ENCODE measurements at regions not wholly inside any gene's neighbourhood (a gene's known extent, or its start where the extent isn't known, plus 50 kb on each side); places are given as distances from the start of the nearest gene placed in this dataset.

DNA sequence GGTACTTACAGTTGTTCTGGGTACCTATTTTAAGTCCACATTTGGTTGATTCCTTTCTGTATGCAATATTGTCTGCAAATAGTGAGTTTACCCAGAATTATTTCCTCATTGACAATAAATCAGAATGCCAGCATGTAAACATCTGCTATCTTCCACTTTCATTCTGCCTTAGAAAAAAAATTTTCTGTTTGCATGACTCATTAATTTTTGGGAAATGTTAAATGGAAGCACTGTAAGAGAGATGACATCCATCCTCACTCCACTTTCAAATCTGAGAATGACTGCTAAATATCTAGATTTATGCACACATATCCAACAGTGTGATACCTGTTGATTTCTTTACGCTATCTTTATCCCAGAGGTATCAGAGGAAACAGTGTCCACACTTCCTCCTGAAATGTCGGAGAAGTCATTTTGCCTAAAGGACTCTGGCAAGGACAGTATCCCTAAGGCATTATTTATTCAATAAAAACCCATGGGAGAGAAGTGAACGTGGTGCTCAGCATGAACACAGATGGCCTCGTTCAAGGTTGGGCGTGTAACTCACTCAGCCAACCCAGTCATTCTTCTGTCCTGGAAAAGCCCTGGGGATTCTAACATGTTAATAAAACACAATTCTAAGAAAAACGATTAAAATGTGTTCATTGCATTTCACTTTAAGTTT, 780.9 kb downstream of the QKI start:
- no peak for DNase-seq

DNA sequence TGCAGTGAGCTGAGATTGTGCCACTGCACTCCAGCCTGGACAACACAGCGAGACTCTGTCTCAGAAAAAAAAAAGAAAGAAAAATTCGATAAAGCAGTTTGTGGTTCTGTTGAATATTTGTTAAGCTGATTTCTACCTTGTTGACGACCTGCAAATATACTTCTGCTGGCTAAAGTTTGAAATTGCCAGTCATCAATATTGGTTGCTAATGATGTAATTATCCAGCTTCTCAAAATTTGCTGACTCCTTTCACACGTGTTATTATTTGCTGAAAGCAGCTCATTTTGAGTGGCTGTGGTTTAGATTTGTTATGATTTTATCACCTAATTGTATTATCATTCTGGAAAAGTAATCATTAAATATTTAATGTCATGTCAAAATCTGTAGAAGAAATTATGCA, 774.3 kb downstream of the QKI start:
- DNase-seq, result no peak

DNA sequence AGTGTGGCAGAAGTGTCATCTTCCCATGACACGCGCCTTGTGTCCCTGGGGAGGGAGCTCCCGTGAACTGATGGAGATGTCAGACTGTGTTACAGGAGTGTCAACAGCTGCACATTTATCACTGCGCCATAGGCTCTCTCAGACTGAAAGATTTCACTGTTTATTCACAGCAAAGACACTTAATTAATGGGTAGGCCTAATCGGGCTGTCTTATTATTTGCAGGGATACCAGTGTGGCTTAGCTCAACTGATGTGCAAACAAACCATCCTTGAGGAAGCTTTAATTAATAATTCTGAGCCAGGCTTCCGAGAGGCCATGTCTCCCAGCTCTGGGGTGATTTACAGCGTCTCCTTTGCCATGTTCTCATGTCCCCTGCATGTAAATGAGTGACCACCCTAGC, 771.0 kb downstream of the QKI start:
- DNase-seq, result no peak

DNA sequence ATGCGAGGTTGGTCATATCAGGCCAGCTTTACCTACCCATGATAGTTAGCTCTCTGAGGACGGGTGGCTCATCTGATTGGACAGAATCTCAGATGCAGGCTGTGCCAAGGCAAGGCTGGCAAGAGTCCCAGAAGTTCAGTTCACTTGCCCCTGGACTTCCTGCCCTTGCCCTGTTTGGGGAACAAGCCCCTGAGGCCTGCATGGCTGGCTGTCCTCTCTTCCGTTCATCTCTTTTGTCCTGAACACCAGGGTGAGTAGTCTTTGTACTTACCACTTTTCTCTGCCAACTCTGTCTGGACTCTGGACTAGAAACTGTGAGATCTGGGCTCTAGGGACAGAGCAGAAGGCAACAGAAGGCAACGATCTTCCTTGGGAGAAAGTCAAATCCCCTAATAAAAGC, 769.9 kb downstream of the QKI start:
- no peak for DNase-seq

DNA sequence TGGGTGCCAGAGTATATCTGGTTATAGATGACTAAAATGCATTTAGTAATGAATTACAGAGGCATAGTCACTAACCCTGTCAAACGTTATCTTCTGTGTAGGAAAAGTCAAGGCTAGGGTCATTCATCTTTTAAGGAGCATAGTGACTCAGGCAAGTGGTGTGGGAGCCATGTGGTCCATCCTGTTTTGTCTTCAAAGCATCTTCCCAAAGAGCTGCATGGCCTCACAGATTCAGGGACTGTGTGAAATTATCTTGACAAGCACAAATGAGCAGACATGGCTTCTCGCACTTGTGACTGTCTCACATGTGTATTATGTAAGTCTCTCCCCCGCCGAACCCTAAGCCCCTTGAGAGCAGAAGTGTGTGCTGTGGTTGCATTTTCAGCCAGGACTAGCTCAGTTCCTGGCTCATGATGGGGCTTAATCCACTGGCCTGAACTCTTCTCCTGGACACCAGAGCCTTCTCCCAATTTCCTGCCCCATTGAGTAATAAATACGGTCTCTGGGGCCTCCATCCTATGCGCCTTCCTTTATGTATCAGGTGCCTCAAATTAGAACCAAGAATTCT, 769.1 kb downstream of the QKI start:
- DNase-seq, result no peak

DNA sequence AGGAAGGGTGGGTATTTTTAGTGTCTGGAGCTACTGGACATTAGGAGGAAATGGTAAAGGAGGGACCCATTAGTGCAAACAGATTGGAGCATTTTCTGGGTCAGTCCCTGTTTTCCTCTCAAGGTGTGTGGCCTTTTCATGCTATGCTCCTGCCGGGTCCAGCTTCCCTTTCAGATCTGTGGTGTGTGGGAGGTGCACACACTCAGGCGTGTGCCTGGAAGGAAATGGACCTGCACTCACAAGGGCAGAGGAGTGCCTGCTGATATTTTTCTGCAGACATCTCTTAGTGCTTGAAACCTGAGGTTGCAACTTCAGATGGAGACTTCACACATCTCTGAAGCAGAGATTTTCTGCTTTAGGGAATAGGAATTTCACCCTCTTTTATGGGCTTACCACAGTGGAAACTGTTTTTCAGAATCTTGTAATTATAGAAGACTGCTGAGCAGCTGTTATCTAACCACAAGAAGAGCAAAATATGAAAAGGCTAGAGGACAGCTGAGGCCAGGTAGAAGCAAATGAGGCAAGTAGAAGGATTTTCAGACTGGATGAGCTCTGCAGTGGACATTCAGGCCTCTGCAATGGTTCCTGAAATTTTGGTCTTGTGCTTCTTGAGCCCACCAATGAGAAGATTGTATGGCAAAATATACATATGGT, 764.3 kb downstream of the QKI start:
- no peak for DNase-seq

DNA sequence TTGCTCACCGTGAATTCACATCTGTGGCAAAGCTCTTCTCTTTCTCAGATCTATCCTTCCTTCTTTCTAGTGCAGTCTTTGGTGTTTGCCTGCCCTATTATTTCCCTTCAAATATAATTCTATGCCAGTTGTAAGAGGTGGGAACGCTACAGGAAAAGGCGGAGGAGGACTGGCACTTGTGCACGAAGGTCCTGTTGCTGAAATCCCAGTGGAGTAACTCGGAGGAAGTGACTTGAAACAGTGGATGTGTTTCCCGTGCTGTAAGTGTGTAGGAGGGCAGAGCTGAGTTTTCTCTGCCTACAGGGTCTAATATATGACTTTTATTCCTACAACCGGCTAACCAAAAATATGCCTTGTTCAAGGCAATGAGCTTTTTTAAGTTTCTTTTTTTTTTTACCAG, 754.8 kb downstream of the QKI start:
- DNase-seq, result no peak

DNA sequence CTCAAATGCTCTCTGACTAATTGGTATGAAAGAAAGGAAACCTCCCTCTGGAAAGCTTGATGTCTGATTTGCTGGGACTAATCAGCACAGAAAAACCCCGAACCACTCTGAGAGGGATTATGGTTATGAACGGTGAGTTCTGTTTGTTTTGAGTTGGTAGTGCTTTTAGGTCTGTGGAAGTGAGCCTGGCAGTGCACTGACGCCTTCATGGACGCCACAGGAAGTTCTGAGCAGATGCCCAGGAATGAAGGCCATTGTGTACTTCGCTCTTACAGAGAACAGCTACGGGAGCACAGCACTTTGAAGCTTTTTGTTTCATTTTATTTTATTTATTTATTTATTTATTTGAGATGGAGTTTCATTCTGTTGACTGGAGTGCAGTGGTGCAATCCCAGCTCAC, 754.1 kb downstream of the QKI start:
- no peak for DNase-seq

DNA sequence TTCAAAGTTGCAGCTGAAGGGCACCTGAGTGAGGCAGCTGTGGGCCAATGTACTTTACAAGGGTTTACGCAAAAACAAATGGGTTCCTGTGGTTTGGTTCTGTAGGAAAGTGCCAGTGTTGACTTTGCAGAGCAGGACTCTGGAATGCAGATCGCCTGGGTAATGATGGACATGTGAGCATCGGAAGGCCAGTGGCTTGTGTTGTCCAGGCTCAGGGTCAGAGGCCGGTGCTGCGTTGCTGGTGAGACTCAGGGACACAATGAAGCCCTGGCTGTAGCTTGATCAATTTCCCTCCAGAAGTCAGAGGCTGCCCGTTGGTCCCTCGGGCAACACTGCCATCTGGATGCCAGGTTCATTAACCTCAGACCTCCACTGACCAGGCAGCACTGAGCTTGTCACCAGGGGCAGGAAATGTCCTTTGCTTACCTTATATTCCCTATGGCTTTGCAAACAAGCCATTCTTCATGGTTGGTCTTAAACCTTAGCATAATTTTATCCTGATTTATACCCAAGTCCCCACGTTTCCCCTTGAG, 753.4 kb downstream of the QKI start:
- no peak for DNase-seq

DNA sequence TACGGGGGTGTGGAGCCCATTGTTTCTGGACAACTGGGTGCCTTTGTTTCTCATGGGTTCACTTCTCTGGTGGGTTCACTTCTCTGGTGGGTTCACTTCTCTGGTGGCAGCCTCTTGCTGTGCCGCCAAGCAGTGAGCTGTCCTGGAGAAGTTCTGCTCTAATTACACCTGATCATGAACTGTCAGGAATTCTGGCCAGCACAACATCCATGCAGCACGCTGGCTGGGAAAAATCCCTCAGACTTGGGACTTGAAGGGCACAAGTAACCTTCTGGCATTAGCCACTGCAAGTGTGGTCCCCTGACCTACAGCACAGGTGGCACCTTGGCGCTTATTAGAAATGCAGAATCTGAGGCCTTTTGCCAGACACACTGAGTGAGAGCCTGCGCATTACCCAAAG, 752.5 kb downstream of the QKI start:
- DNase-seq, result no peak

DNA sequence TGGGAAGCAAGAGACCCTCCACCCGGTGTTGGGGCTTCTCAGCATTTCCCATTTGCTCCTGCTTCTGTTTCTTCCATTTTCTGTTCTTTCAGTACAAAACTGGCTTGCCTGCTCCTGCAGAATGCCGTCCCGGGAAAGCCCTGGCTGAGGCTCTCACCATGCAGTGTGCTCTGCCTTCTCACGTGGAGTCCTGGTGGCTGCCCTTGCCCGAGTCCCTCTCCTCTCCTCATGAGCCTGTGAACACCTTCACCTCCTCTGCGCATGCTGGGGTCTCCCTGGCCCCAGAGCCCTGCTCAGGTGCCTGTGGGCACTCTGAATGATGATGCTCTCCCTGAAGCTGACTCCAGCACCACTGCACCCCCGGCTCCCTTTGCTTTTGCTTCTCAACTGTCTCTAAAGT, 752.0 kb downstream of the QKI start:
- DNase-seq, result no peak

DNA sequence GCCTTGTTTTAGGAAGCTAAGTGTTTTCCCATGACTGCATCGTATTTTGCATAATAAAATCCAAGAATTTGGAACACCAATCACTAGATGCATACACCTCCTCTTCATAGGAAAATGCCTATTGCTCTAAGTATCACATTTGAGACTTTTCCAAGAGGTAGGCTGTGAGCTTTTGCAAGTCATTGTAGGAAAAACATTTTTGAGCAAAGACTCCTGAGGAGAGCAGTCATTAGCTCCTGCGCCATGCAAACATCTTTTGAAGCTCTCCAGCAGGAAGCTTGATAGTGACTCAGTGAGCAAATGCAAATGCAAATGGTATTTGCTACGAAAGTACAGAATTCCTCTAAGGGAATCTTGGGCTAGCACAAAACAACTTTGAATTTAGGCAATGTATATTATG, 750.4 kb downstream of the QKI start:
- DNase-seq, result no peak

DNA sequence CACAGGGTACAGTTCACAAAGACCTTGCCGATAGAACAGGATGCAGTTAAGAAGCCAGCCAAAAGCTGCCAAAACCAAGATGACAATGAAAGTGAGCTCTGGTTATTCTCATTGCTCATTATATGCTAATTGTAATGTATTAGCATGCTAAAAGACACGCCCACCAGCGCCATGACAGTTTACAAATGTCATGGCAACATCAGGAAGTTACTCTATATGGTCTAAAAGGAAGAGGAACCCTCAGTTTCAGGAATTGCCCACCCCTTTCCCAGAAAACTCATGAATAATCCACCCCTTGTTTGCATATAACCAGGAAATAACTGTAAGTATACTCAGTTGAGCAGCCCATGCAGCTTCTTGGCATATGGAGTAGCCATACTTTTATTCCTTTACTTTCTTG, 748.7 kb downstream of the QKI start:
- DNase-seq, result no peak

DNA sequence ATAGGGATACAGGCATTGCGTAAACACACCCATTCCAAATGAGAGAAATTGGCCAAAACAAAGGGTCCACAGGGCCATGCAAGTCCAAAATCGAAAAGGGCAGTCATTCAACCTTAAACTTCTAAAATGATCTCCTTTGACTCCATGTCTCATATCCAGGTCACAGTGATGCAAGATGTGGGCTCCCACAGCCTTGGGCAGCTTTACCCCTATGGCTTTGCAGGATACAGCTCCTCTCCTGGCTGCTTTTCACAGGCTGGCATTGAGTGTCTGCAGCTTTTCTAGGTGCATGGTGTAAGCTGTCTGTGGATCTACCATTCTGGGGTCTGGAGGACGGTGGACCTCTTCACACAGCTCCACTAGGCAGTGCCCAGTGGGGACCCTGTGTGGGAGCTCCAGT, 744.5 kb downstream of the QKI start:
- no peak for DNase-seq

DNA sequence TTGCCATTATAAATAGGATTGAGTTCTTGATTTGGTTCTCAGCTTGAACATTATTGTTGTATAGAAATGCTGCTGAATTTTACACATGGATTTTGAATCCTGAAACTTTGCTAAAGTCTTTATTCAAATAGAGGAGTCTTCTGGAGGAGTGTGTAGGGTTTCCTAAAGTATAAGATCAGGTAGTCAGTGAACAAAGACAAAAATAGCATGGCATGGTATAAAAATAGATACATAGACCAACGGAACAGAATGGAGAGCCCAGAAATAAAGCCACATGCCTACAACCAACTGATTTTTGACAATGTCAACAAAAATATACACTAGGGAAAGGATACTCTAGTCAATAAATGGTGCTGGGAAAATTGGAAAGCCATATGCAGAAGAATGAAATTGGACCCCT, 740.1 kb downstream of the QKI start:
- no peak for DNase-seq

DNA sequence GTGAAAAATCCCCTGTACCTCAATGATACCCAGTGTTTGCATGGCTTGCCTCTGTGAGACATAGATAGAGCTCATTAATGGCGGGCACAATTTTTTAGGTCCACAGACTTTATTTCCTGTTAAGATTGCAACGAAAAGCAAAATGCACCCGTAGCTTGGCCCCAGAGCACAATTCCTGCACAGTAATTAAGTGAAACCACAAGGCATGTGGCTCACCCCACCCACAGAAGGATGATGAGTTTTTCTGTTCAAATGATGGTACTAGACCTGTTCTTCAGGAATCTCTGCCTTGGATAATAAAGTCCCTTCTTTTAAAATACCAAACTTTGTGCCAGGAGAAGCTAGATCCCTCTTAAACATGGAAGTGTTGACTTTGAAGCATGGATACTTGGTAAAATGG, 738.1 kb downstream of the QKI start:
- no peak for DNase-seq

DNA sequence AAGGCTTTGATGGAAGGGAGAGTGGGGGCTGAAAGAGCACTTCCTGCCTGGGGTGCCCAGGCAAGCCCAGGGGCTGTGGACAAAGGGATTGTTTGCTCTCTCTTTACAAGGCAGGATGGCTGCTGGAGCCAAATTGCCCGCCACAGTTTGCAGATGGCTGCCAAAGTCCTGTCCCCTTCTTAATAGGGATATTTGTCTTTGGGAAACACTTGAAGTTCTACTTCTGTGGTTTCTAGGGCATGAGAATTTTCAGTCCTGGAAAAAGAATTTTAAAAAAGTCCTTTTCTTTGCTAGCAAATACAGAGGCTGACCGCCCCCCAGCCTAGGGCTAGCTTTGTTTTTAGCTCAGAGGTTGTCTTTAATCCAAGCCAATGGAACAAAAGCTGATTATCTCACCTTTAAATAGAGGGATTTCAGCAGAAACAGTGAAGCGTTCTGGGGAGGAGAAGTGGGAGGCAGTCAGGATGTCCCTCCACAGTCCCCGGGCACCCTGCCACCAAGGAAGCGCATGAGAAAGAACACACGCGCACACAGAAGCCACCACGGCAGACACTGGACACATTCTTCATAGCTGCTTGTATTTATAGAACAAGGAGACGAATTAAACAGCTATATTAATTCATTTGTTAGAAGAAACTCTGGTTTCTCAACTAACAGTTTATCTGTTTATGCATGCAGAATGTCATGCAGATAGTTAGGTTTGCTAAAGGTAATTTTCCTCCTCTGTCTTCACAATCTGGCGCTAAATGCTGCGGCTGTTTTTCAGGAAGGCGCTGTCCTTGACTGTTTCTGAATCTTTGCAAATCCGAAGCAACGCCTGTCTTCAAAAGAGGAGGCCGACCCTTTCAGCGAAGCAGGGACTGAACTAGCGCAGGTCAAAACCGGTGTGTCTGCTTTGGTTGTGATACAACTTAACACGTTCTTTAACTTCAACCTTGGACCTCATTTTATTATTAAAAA, 736.9 kb downstream of the QKI start:
- DNase-seq, result no peak

DNA sequence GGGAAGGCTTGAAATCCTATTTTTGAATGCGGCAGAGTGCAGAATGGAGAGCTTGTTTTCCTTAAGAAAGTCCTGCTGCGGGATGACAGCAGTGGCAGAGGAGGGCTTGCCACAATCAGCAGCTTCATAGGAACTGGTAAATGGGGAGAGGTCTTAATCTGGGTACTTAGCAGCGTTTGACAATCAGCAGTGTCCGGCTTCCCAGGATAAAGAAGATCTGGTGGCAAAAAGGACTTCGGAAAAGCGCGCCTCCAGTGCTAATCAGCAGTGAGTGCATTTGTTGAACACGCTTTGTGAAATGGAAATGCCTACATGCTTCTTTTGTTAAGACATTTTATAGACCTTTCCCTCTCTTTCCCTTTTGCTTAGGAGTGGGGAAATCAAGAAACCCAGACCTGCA, 735.7 kb downstream of the QKI start:
- no peak for DNase-seq

DNA sequence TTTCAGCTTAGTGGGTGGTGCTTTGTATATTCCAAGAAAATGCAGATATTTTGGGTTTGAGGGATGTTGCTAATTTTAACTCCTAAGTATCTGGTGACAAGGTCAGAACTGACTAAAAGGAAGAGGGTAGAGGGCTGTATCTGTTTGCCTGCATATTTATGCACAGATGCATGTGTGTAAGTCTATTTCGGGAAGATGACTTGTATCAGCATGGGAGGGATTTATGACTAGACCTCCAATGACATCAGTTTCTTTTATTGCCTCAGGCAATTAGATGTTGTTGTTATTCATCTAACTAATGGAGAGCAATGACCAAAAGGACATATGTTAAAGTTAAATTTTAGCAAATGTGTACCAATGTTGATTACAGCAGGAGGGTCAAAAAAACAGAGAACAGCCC, 734.3 kb downstream of the QKI start:
- no peak for DNase-seq

DNA sequence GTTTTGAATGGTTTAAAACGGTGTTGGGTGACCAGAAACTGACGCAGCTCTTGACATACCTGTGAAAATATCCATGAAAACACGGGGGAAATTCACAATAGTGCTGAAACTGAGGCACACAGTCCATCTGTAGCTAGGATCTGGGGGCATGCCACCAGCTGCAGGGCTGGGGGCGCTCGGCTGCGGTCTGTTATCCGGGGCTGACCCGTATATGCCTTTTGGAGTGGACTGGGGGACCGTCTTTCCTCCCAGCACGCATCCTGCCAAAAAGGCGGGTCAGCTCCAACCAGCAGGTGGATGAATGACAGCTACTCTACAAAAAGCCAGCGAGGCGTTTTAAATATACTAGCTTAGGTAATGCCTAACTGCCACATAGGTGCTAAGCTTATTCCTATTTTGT, 729.8 kb downstream of the QKI start:
- no peak for DNase-seq

DNA sequence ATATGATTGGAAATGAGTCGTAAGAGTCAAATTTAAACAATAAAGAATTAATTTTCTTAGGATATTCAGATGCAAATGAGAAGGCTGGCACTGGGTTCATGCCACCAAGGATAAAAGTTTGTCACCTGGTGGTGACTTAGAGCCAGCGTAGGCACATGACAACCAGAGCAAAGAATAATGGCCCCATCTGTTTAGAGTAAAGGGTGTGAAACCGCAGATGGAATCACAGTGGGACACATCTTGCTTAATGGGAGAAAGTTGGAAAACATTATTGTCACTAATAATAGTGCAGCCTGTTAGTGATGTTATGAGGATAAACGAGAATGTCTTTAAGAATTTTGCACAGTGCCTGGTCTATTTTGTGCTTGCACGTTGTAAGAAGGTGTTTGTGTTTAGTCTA, 727.8 kb downstream of the QKI start:
- DNase-seq, result no peak

DNA sequence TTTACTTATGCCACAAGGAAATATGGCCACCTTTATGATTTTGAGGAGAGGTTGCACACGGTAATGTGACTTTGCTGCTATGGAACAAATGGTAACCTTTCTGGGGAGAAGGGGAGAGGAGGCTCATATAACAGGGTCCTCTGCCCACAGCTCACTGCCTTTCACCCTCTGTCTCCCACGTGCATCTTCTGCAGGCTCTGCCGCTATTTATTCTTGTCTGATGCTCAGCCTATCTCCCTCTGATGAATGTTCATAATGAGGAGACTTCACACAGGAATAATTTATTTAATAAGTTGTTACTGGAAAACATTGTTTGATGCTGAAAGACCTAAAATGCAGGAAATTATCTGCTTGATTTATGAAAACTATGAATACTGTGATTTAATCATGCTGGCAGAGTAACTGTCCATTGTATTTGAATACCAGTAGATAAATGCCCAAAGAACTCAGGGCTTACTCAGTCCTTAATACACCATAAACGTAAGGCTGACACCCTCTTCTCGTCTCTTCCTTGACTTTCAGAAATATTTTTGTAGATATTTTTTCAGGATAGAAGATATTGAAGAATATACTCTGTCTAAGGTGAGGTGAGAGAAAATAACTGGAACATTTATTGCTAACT, 721.1 kb downstream of the QKI start:
- no peak for DNase-seq

DNA sequence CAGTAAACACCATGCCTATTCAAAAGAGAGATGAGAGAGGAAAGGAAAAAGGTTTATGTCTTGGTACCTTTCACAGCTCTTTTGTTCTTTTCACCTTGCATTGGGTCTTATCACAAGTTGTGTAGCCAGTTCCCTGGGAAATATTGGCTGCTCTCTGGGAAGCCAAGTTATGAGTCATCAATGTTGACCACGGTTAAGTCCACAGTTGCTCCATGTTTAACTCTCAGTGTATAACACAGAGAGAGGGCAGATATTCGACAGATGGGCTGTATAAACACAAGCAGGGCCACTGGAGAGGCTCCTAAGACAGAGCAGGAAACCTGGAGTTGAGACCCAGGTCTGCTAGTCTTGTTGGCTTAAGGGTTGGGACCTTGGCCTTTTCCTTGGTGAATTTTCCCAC, 718.6 kb downstream of the QKI start:
- DNase-seq, result no peak
